ENCODE measurements at regions not wholly inside any gene's neighbourhood (a gene's known extent, or its start where the extent isn't known, plus 50 kb on each side); places are given as distances from the start of the nearest gene placed in this dataset.

DNA sequence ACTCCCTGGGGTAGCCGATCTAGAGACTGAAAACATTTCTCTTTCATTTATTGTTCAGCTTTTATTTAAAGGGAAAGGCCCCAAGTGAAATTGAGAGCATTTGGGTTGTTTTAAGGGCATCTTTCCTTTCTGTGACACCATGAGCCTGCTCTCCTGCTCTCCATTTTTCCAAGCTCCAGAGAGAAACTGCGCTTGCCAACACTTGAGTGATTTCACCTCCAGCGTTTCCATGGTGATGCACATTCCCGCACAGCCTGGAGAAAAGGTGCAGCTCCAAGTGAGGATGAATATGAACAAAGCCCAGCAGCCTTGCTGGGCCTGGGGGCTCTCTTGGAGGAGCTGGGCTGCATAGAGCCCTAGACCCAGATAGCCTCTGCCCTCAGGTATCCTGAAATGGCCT is 159.2 kb upstream of the PPP2R3A start:
- no peak for DNase-seq

DNA sequence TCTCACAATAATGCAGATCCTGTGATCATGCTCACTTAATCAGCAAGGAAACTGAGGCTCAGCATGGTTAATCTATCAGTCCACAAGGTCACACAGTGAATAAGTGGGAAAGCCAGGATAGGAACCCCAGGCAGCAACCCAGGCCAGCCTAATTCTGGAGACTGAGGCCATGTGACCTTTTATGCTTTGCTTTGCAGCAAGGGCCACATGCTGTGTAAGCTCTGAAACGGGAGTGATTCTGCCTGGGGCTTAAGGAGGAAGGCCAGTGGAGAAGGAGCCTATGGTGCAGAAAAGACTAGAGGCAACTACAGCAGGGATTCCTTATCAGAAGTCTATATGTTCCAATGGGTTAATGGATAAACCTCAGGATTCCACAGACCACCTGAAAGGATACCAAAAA is 157.6 kb upstream of the PPP2R3A start:
- no peak for DNase-seq

- DNase-seq, result no peak
These were observed 156.4 kb upstream of the PPP2R3A start for GRCh38 chr3:135809021-135809634.

DNA sequence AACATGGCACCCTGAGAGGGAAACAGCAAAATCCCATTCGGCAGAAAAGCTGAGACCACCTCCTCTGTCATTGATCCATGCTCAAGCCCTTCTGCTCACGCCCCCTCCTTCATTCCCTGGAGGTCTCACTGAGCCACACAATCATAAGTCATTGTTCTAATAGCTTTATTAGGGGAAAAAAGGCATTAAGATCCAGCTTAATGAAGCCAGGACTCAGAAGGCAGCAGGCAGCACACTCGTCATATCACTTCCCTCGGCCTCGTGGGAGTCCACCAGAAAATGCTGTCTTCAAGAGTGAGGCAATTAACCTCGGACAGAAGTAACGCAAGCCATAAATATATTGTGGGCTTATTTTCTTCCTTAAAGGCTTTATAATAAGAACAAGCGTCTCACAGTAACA is 153.9 kb upstream of the PPP2R3A start:
- DNase-seq, result no peak

GRCh38 chr3:135812057-135812456 is 153.5 kb upstream of the PPP2R3A start:
- DNase-seq, result no peak

- DNase-seq, result no peak
These were observed 131.1 kb upstream of the PPP2R3A start for GRCh38 chr3:135834465-135834864.

- no peak for DNase-seq
These were observed 127.4 kb upstream of the PPP2R3A start for GRCh38 chr3:135837977-135838631.

DNA sequence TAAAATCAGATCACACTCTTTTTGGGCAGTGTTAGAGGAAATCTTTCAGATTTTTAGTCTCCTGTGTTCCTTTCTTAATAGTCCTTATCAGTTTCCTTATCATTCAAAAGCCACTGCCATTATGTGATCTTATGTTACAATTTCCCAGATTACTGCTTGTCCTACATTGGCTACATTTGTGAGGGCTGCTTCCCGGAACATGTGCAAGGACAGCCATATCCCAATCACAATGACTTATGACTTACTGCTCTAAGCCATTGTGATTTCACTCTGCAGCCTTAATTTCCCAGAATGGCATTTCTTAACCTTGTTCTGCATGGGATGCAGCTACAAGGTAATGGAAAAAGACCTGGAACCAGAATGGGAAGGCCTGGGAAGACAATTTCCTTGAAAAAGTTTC is 125.1 kb upstream of the PPP2R3A start:
- DNase-seq, result no peak

- DNase-seq, result no peak
These were observed 121.1 kb upstream of the PPP2R3A start for GRCh38 chr3:135844386-135844785.

DNA sequence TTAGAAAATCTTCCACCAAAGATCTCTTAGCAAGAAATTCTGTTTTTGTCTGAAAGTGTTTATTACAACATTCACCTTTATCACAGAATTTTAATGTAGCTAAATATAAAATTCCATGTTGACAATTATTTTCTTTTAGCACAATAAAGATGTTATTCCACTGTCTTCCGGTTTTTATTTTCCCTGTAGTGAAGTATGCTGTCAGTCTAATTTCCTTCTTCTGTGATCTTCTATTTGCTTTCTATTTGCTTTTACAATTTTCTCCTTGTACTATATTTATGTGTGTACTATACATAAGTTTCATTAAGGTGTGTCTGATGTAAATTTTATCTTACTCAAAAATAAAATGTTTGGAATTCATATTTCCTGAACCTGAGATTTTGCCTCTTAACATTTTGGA is 117.5 kb upstream of the PPP2R3A start:
- DNase-seq, result no peak

GRCh38 chr3:135849827-135850226 is 115.7 kb upstream of the PPP2R3A start:
- no peak for DNase-seq

- DNase-seq, result no peak
These were observed 114.1 kb upstream of the PPP2R3A start for GRCh38 chr3:135851201-135852081.

GRCh38 chr3:135853981-135854380 is 111.5 kb upstream of the PPP2R3A start:
- DNase-seq, result no peak

DNA sequence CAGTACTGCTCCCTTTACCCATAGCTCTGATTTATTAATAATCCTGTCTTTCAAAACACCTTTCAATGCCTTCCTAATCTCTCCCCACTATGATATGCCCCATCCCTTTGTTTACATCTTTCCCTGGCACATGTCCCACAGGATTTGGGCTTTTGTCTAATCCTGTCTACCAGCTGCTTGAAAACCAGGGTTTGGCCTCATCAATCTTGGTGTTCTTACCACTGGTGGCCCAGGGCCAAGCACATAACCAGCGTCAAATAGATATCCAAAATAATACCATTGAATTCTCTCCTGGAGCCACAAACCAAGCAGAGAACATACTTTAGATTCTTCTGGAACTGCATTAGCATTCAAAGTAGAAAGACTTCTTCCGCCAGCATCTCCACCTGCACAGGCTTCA is 104.8 kb upstream of the PPP2R3A start:
- DNase-seq, result no peak

DNA sequence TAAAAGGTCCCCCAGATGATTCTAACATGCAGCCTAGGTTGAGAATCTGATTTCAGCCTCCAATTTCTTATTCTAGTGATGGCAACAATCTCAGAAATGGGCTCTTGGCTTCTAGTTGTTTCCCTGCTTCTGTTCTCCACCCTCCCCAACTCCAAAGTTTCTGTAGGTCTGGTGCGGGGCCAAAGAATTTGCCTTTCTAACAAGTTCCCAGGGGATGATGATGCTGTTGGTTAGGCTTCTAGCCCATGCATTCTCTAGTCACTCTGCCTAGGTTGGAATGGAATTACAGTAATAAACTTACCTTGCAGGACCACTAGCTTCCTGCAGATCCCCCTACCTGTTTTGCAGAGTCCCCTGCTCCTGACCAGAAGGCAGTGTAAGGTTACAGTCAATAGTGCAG is 103.2 kb upstream of the PPP2R3A start:
- no peak for DNase-seq

DNA sequence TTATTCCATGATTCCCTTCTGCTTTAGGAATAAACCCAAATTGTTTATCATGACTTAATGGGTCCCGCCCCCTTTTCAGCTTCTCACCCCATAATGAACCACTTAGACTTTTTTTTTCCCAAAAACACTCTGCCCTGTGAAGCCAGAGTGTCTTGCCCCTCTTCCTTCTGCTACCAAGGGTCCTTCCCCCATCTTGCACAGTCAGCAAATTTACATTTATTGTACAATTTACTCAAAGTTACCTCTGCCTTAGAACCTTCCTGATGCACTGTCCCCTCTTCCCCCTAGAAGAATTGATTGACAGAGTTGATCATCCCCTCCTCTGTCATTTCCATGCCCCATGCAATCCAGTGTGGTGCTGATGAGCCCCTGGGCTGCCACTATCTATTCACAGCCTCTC is 101.5 kb upstream of the PPP2R3A start:
- DNase-seq, result no peak

GRCh38 chr3:135865085-135865484 is 100.4 kb upstream of the PPP2R3A start:
- DNase-seq, result no peak

DNA sequence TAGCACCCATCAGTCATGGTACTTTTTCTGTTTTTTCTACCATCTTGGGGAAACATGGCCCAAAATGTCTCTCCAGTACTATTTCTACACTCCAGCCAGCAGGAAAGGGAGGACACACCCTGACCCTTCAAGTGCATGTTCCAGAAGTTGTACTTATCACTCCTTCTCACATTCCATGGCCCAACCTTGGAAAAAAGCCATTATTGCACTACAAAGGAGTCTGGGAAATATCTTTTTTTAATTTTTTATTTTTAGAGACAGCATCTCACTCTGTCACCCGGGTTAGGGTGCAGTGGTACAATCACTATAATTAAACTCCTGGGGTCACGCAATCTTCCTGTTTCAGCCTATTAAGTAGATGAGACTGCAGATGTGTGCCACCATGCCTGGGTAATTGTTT is 100.0 kb upstream of the PPP2R3A start:
- no peak for DNase-seq

GRCh38 chr3:135867911-135868310 is 97.6 kb upstream of the PPP2R3A start:
- no peak for DNase-seq

DNA sequence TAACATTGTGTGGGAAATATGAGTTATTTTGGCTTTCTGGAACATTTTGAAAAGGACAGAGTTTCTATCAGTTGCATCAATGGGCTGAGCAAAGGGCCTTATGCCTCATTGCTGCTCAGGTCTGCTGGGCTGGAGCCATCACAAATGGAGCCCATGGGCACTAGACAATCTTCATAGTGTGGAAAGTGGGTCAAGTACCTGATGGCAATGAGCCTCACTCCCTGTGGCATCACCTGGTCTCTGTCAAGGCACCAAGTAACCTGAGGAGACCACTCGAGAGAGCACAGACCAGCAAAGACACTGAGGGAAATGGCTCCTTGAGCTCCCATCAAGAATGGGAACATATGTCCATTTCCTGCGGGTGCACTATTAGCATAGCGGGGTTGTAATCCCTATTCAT is 96.7 kb upstream of the PPP2R3A start:
- DNase-seq, result no peak

GRCh38 chr3:135869439-135870105 is 96.0 kb upstream of the PPP2R3A start:
- DNase-seq, result no peak

GRCh38 chr3:135871311-135871710 is 94.2 kb upstream of the PPP2R3A start:
- no peak for DNase-seq

DNA sequence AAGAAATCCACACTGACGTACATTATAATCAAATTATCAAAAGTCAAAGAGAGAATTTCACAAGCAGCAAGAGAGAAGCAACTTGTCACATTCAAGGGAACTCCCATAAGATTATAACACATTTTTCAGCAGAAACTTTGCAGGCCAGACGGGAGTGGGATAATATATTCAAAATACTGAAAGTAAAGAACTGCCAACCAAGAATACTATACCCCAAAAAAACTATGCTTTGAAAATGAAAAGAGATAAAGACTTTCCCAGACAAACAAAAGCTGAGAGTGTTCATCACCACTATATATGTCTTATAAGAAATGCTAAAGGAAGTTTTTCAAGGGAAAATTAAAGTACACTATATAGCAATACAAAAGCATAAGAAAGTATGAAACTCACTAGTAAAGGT is 91.5 kb upstream of the PPP2R3A start:
- no peak for DNase-seq

DNA sequence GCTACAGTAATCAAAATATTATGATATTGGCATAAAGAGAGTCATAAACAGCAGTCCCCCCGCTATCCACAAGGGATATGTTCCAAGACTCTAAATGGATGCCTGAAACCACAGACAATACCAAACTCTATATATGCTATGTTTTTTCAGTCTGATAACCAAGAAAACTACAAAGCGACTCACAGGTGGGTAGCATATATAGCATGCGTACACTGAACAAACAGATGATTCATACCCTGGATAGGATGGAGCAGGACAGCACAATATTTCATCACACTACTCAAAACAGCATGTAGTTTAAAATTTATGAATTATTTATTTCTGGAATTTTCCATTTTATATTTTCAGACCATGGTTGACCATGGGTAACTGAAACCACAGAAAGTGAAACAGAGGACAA is 87.0 kb upstream of the PPP2R3A start:
- DNase-seq, result no peak

Data from NCI-H2107 (cell line).